ENCODE measurements at regions not wholly inside any gene's neighbourhood (a gene's known extent, or its start where the extent isn't known, plus 50 kb on each side); places are given as distances from the start of the nearest gene placed in this dataset.
"Not testable (repeated sequence)": the region's sequence is repeated elsewhere in the genome, so short reads cannot be mapped to it uniquely, and the experiment has no call there.

DNA sequence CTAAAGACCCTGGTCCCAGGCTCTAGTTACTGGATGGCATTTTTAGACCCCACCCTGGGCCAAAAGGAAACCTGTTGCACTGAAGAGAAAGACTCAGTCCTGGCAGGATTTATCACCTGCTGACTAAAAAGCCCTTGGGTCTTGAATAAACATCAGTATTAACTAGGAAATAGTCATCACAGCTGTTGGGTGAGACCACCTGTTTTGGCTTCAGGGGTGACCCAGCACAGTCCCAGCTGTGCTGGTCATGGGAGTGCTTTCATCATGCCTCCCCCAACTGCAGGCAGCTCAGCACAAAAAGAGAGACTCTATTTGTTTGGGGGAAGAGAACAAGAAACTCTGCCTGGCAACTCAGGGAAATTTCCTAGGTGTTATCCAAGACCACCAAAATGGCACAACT lies 903.2 kb downstream of the C4orf33 start:
- no peaks in the 10 kb centered on the region for H3K36me3 ChIP-seq (ENCODE audit: control insufficient read depth, insufficient read depth, low read length)
- no peak overlapping the region for H3K27ac ChIP-seq (ENCODE audit: insufficient read depth, low read length)

DNA sequence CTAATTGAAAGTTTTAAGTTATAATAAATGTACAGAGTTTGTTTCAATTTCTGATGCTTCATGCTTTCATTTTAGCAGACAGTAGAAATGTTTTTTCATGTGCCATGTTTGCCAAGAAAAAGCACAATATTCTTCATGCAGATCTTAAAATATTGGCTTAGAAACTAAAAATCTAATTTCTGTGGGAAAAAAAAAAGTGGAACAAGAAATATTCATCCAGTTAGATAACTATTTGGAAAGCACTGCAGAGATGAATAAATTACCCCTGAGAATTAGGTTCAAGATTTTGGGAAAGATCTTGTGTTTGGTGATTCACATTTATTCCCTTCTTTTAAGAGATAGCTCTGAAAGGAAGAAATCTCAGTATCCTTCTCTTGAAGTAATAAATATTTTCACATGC lies 912.5 kb downstream of the C4orf33 start:
- DNase-seq (ENCODE audit: low read depth in 2 of 2): no peak
- H4K20me1 ChIP-seq (ENCODE audit: control insufficient read depth, extremely low read depth, insufficient read depth, low read length): no peaks in the 10 kb centered on the region
- H3K27me3 ChIP-seq (ENCODE audit: control insufficient read depth, insufficient read depth, low read length): no peaks in the 10 kb centered on the region
- TF ChIP-seq, protein P1, sequence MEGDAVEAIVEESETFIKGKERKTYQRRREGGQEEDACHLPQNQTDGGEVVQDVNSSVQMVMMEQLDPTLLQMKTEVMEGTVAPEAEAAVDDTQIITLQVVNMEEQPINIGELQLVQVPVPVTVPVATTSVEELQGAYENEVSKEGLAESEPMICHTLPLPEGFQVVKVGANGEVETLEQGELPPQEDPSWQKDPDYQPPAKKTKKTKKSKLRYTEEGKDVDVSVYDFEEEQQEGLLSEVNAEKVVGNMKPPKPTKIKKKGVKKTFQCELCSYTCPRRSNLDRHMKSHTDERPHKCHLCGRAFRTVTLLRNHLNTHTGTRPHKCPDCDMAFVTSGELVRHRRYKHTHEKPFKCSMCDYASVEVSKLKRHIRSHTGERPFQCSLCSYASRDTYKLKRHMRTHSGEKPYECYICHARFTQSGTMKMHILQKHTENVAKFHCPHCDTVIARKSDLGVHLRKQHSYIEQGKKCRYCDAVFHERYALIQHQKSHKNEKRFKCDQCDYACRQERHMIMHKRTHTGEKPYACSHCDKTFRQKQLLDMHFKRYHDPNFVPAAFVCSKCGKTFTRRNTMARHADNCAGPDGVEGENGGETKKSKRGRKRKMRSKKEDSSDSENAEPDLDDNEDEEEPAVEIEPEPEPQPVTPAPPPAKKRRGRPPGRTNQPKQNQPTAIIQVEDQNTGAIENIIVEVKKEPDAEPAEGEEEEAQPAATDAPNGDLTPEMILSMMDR (conservative IDR thresholded peaks at IDR 0.05 in 1 of 2, IDR thresholded peaks at IDR 0.05 in 1 of 2; ENCODE audit: low read depth in 1 of 2, low read length in 2 of 2): no peak
- TF ChIP-seq EZH2 (IDR thresholded peaks at IDR 0.05; ENCODE audit: low read length, missing control alignments): no peak
- H3K79me2 ChIP-seq (ENCODE audit: control insufficient read depth, insufficient read depth, low read length): no peaks in the 10 kb centered on the region
- H3K27ac ChIP-seq (ENCODE audit: insufficient read depth, low read length): no peak overlapping the region
- no peak overlapping the region for H3K4me3 ChIP-seq (replicated peaks in 1 of 4; ENCODE audit: control extremely low read depth in 1 of 4, insufficient read depth in 1 of 4, low read depth in 3 of 4, low read length in 4 of 4)
- no peak overlapping the region for H3K9ac ChIP-seq (ENCODE audit: insufficient read depth, low read length)
- H3K4me2 ChIP-seq (ENCODE audit: extremely low read depth, insufficient read depth, low read length): no peak overlapping the region
- H3K4me1 ChIP-seq (ENCODE audit: control insufficient read depth, extremely low read depth, insufficient read depth, low read length): no peaks in the 10 kb centered on the region
- no peak overlapping the region for H2AFZ ChIP-seq (ENCODE audit: low read length)
- H3K9me3 ChIP-seq (ENCODE audit: control insufficient read depth, insufficient read depth, low read depth, low read length): no peaks in the 10 kb centered on the region
- H3K36me3 ChIP-seq (ENCODE audit: control insufficient read depth, insufficient read depth, low read length): no peaks in the 10 kb centered on the region

More for the DNA sequence above, 903.2 kb downstream of the C4orf33 start:
- H3K4me1 ChIP-seq (ENCODE audit: control insufficient read depth, extremely low read depth, insufficient read depth, low read length): no peaks in the 10 kb centered on the region
- no peaks in the 10 kb centered on the region for H3K79me2 ChIP-seq (ENCODE audit: control insufficient read depth, insufficient read depth, low read length)
- no peaks in the 10 kb centered on the region for H4K20me1 ChIP-seq (ENCODE audit: control insufficient read depth, extremely low read depth, insufficient read depth, low read length)
- H3K4me2 ChIP-seq (ENCODE audit: extremely low read depth, insufficient read depth, low read length): no peak overlapping the region
- TF ChIP-seq EZH2 (IDR thresholded peaks at IDR 0.05; ENCODE audit: low read length, missing control alignments): no peak
- TF ChIP-seq, protein P1 (conservative IDR thresholded peaks at IDR 0.05 in 1 of 2, IDR thresholded peaks at IDR 0.05 in 1 of 2; ENCODE audit: low read depth in 1 of 2, low read length in 2 of 2): no peak
- H3K27me3 ChIP-seq (ENCODE audit: control insufficient read depth, insufficient read depth, low read length): no peaks in the 10 kb centered on the region
- no peak overlapping the region for H3K4me3 ChIP-seq (replicated peaks in 1 of 4; ENCODE audit: control extremely low read depth in 1 of 4, insufficient read depth in 1 of 4, low read depth in 3 of 4, low read length in 4 of 4)
- H3K9ac ChIP-seq (ENCODE audit: insufficient read depth, low read length): no peak overlapping the region
- no peaks in the 10 kb centered on the region for H3K9me3 ChIP-seq (ENCODE audit: control insufficient read depth, insufficient read depth, low read depth, low read length)
- no peak for DNase-seq (ENCODE audit: low read depth in 2 of 2)
- H2AFZ ChIP-seq (ENCODE audit: low read length): no peak overlapping the region

DNA sequence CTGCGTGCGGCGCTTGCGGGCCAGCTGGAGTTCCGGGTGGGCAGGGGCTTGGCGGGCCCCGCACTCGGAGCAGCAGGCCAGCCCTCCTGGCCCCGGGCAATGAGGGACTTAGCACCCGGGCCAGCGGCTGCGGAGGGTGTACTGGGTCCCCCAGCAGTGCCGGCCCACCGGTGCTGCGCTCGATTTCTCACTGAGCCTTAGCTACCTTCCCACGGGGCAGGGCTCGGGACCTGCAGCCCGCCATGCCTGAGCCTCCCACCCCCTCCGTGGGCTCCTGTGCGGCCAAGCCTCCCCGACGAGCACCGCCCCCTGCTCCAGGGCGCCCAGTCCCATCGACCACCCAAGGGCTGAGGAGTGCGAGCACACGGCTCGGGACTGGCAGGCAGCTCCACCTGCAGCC lies 916.9 kb downstream of the C4orf33 start:
- not testable (repeated sequence) for H3K36me3 ChIP-seq (ENCODE audit: control insufficient read depth, insufficient read depth, low read length); H3K9ac ChIP-seq (ENCODE audit: insufficient read depth, low read length); H3K9me3 ChIP-seq (ENCODE audit: control insufficient read depth, insufficient read depth, low read depth, low read length); H3K27me3 ChIP-seq (ENCODE audit: control insufficient read depth, insufficient read depth, low read length); H3K4me3 ChIP-seq (replicated peaks in 1 of 4; ENCODE audit: control extremely low read depth in 1 of 4, insufficient read depth in 1 of 4, low read depth in 3 of 4, low read length in 4 of 4); DNase-seq (ENCODE audit: low read depth in 2 of 2); H3K4me2 ChIP-seq (ENCODE audit: extremely low read depth, insufficient read depth, low read length); H2AFZ ChIP-seq (ENCODE audit: low read length); H3K4me1 ChIP-seq (ENCODE audit: control insufficient read depth, extremely low read depth, insufficient read depth, low read length); H4K20me1 ChIP-seq (ENCODE audit: control insufficient read depth, extremely low read depth, insufficient read depth, low read length); H3K79me2 ChIP-seq (ENCODE audit: control insufficient read depth, insufficient read depth, low read length); H3K27ac ChIP-seq (ENCODE audit: insufficient read depth, low read length)

Data from fibroblast of lung (primary cell).